ENCODE measurements at regions not wholly inside any gene's neighbourhood (a gene's known extent, or its start where the extent isn't known, plus 50 kb on each side); places are given as distances from the start of the nearest gene placed in this dataset.

GRCh38 chr2:118562144-118562543 lies 285.3 kb downstream of the EN1 start:
- no peak for TF ChIP-seq CTCF (IDR thresholded peaks at IDR 0.05; ENCODE audit: extremely low read depth, low read depth, low read length)
- Histone ChIP-seq H3K4me1 (ENCODE audit: insufficient read depth, low read length) (no peaks in the 10 kb centered on the region), H2AFZ (ENCODE audit: low read length) (no peak overlapping the region)

GRCh38 chr2:118558846-118559245 lies 288.6 kb downstream of the EN1 start:
- no peaks in the 10 kb centered on the region for H3K9me3 ChIP-seq (ENCODE audit: low read depth, low read length)
- no peak overlapping the region for H2AFZ ChIP-seq (ENCODE audit: low read length)
- TF ChIP-seq CTCF (IDR thresholded peaks at IDR 0.05; ENCODE audit: extremely low read depth, low read depth, low read length): no peak
- no peak overlapping the region for H3K27ac ChIP-seq (ENCODE audit: low read depth, low read length)
- H3K36me3 ChIP-seq (ENCODE audit: insufficient read depth, low read length): no peaks in the 10 kb centered on the region
- H3K27me3 ChIP-seq (ENCODE audit: insufficient read depth, low read length): no peaks in the 10 kb centered on the region
- H3K79me2 ChIP-seq (ENCODE audit: insufficient read depth, low read length): no peaks in the 10 kb centered on the region
- H3K4me2 ChIP-seq (ENCODE audit: insufficient read depth, low read length): no peak overlapping the region
- H3K4me1 ChIP-seq (ENCODE audit: insufficient read depth, low read length): no peaks in the 10 kb centered on the region
- no peaks in the 10 kb centered on the region for H4K20me1 ChIP-seq (ENCODE audit: insufficient read depth, low read length)
- no peak overlapping the region for H3K4me3 ChIP-seq (ENCODE audit: insufficient read depth, low read length)
- no peak for DNase-seq (ENCODE audit: insufficient read length, low spot score, missing footprints)

More at GRCh38 chr2:118562144-118562543, 285.3 kb downstream of the EN1 start:
- H3K27me3 ChIP-seq (ENCODE audit: insufficient read depth, low read length): no peaks in the 10 kb centered on the region
- DNase-seq (ENCODE audit: insufficient read length, low spot score, missing footprints): peak; percentile 55
- H3K4me3 ChIP-seq (ENCODE audit: insufficient read depth, low read length): no peak overlapping the region
- no peaks in the 10 kb centered on the region for H4K20me1 ChIP-seq (ENCODE audit: insufficient read depth, low read length)
- no peak overlapping the region for H3K4me2 ChIP-seq (ENCODE audit: insufficient read depth, low read length)
- no peaks in the 10 kb centered on the region for H3K79me2 ChIP-seq (ENCODE audit: insufficient read depth, low read length)
- H3K9me3 ChIP-seq (ENCODE audit: low read depth, low read length): no peaks in the 10 kb centered on the region
- no peaks in the 10 kb centered on the region for H3K36me3 ChIP-seq (ENCODE audit: insufficient read depth, low read length)
- H3K27ac ChIP-seq (ENCODE audit: low read depth, low read length): no peak overlapping the region

- no peaks in the 10 kb centered on the region for H3K27me3 ChIP-seq (ENCODE audit: insufficient read depth, low read length)
- no peaks in the 10 kb centered on the region for H3K9me3 ChIP-seq (ENCODE audit: low read depth, low read length)
- no peaks in the 10 kb centered on the region for H3K4me1 ChIP-seq (ENCODE audit: insufficient read depth, low read length)
- H3K27ac ChIP-seq (ENCODE audit: low read depth, low read length): no peak overlapping the region
- no peaks in the 10 kb centered on the region for H3K36me3 ChIP-seq (ENCODE audit: insufficient read depth, low read length)
- peak; percentile 44 for DNase-seq (ENCODE audit: insufficient read length, low spot score, missing footprints)
- TF ChIP-seq CTCF (IDR thresholded peaks at IDR 0.05; ENCODE audit: extremely low read depth, low read depth, low read length): no peak
- no peaks in the 10 kb centered on the region for H4K20me1 ChIP-seq (ENCODE audit: insufficient read depth, low read length)
- no peaks in the 10 kb centered on the region for H3K79me2 ChIP-seq (ENCODE audit: insufficient read depth, low read length)
- no peak overlapping the region for H2AFZ ChIP-seq (ENCODE audit: low read length)
- no peak overlapping the region for H3K4me3 ChIP-seq (ENCODE audit: insufficient read depth, low read length)
- no peak overlapping the region for H3K4me2 ChIP-seq (ENCODE audit: insufficient read depth, low read length)
Observed at GRCh38 chr2:118557791-118558190, 289.7 kb downstream of the EN1 start.

- Histone ChIP-seq H3K4me2 (ENCODE audit: insufficient read depth, low read length) (no peak overlapping the region), H4K20me1 (ENCODE audit: insufficient read depth, low read length) (no peaks in the 10 kb centered on the region), H3K27me3 (ENCODE audit: insufficient read depth, low read length) (no peaks in the 10 kb centered on the region), H3K4me3 (ENCODE audit: insufficient read depth, low read length) (no peak overlapping the region), H3K4me1 (ENCODE audit: insufficient read depth, low read length) (no peaks in the 10 kb centered on the region), H2AFZ (ENCODE audit: low read length) (no peak overlapping the region), H3K79me2 (ENCODE audit: insufficient read depth, low read length) (no peaks in the 10 kb centered on the region), H3K27ac (ENCODE audit: low read depth, low read length) (no peak overlapping the region), H3K36me3 (ENCODE audit: insufficient read depth, low read length) (no peaks in the 10 kb centered on the region), H3K9me3 (ENCODE audit: low read depth, low read length) (no peaks in the 10 kb centered on the region)
- TF ChIP-seq CTCF (IDR thresholded peaks at IDR 0.05; ENCODE audit: extremely low read depth, low read depth, low read length): no peak
- DNase-seq (ENCODE audit: insufficient read length, low spot score, missing footprints): no peak
Observed at GRCh38 chr2:118557016-118557415, 290.4 kb downstream of the EN1 start.
